Activated naive CD8-positive, alpha-beta T cell (primary cell): ENCODE measurements at regions not wholly inside any gene's neighbourhood (a gene's known extent, or its start where the extent isn't known, plus 50 kb on each side); places are given as distances from the start of the nearest gene placed in this dataset.
"Not testable (repeated sequence)": the region's sequence is repeated elsewhere in the genome, so short reads cannot be mapped to it uniquely, and the experiment has no call there.

Experiments
- H3K27ac Mint-ChIP-seq: one replicate; pipeline ENCODE4 v1.8.0; 2021; ENCODE audit warnings: mixed read lengths
- H3K27me3 Mint-ChIP-seq: one replicate; pipeline ENCODE4 v1.8.0; 2021; ENCODE audit warnings: mixed read lengths
- H3K36me3 Mint-ChIP-seq: one replicate; pipeline ENCODE4 v1.8.0; 2021; ENCODE audit warnings: mixed read lengths
- H3K4me1 Mint-ChIP-seq: one replicate; pipeline ENCODE4 v1.8.0; 2021; ENCODE audit warnings: low read depth, mixed read lengths
- H3K4me3 Mint-ChIP-seq: one replicate; pipeline ENCODE4 v1.8.0; 2021; ENCODE audit warnings: mild to moderate bottlenecking, mixed read lengths
- H3K9me3 Mint-ChIP-seq: one replicate; pipeline ENCODE4 v1.8.0; 2021; ENCODE audit warnings: low read depth, mixed read lengths

- Mint-ChIP-seq H3K4me1 (no peaks in the 10 kb centered on the region), H3K36me3 (no peaks in the 10 kb centered on the region), H3K9me3 (no peaks in the 10 kb centered on the region), H3K4me3 (no peak overlapping the region), H3K27ac (no peak overlapping the region), H3K27me3 (no peaks in the 10 kb centered on the region)
These were observed 232.4 kb downstream of the SLITRK5 start for GRCh38 chr13:87903553-87903952.

- H3K27ac Mint-ChIP-seq = no peak overlapping the region
- peaks cover 4% of the 10 kb centered on the region for H3K9me3 Mint-ChIP-seq
- no peaks in the 10 kb centered on the region for H3K36me3 Mint-ChIP-seq
- no peak overlapping the region for H3K4me3 Mint-ChIP-seq
- no peaks in the 10 kb centered on the region for H3K27me3 Mint-ChIP-seq
- no peaks in the 10 kb centered on the region for H3K4me1 Mint-ChIP-seq
These were observed 235.2 kb downstream of the SLITRK5 start for GRCh38 chr13:87906411-87906810.

GRCh38 chr13:87907202-87907601 lies 236.0 kb downstream of the SLITRK5 start:
- Mint-ChIP-seq H3K9me3 (peaks cover 4% of the 10 kb centered on the region), H3K4me1 (no peaks in the 10 kb centered on the region), H3K27ac (no peak overlapping the region), H3K4me3 (no peak overlapping the region), H3K27me3 (no peaks in the 10 kb centered on the region), H3K36me3 (no peaks in the 10 kb centered on the region)

- no peaks in the 10 kb centered on the region for H3K4me1 Mint-ChIP-seq
- H3K27ac Mint-ChIP-seq = no peak overlapping the region
- H3K9me3 Mint-ChIP-seq = no peaks in the 10 kb centered on the region
- H3K36me3 Mint-ChIP-seq = no peaks in the 10 kb centered on the region
- no peaks in the 10 kb centered on the region for H3K27me3 Mint-ChIP-seq
- no peak overlapping the region for H3K4me3 Mint-ChIP-seq
These were observed 248.8 kb downstream of the SLITRK5 start for GRCh38 chr13:87919956-87920355.

- Mint-ChIP-seq H3K36me3 (no peaks in the 10 kb centered on the region), H3K27ac (no peak overlapping the region), H3K4me3 (no peak overlapping the region), H3K9me3 (no peaks in the 10 kb centered on the region), H3K27me3 (no peaks in the 10 kb centered on the region), H3K4me1 (no peaks in the 10 kb centered on the region)
These were observed 252.6 kb downstream of the SLITRK5 start for GRCh38 chr13:87923753-87924152.

- H3K27ac Mint-ChIP-seq = no peak overlapping the region
- H3K27me3 Mint-ChIP-seq = no peaks in the 10 kb centered on the region
- H3K36me3 Mint-ChIP-seq = no peaks in the 10 kb centered on the region
- H3K4me3 Mint-ChIP-seq = no peak overlapping the region
- no peaks in the 10 kb centered on the region for H3K4me1 Mint-ChIP-seq
- H3K9me3 Mint-ChIP-seq = no peaks in the 10 kb centered on the region
These were observed 253.8 kb downstream of the SLITRK5 start for GRCh38 chr13:87925006-87925405.

GRCh38 chr13:87940776-87941175 lies 269.6 kb downstream of the SLITRK5 start:
- Mint-ChIP-seq H3K4me3 (no peak overlapping the region), H3K36me3 (no peaks in the 10 kb centered on the region), H3K27me3 (no peaks in the 10 kb centered on the region), H3K27ac (no peak overlapping the region), H3K9me3 (peaks cover 6% of the 10 kb centered on the region), H3K4me1 (no peaks in the 10 kb centered on the region)

GRCh38 chr13:87941226-87941625 lies 270.1 kb downstream of the SLITRK5 start:
- Mint-ChIP-seq H3K9me3 (peaks cover 6% of the 10 kb centered on the region), H3K4me3 (no peak overlapping the region), H3K36me3 (no peaks in the 10 kb centered on the region), H3K27me3 (no peaks in the 10 kb centered on the region), H3K4me1 (no peaks in the 10 kb centered on the region), H3K27ac (no peak overlapping the region)

- no peaks in the 10 kb centered on the region for H3K36me3 Mint-ChIP-seq
- no peak overlapping the region for H3K4me3 Mint-ChIP-seq
- no peaks in the 10 kb centered on the region for H3K27me3 Mint-ChIP-seq
- H3K9me3 Mint-ChIP-seq = peaks cover 6% of the 10 kb centered on the region
- H3K4me1 Mint-ChIP-seq = no peaks in the 10 kb centered on the region
- no peak overlapping the region for H3K27ac Mint-ChIP-seq
These were observed 271.0 kb downstream of the SLITRK5 start for GRCh38 chr13:87942205-87942604.

- peaks cover 6% of the 10 kb centered on the region for H3K9me3 Mint-ChIP-seq
- no peaks in the 10 kb centered on the region for H3K27me3 Mint-ChIP-seq
- no peaks in the 10 kb centered on the region for H3K4me1 Mint-ChIP-seq
- no peak overlapping the region for H3K4me3 Mint-ChIP-seq
- H3K36me3 Mint-ChIP-seq = no peaks in the 10 kb centered on the region
- no peak overlapping the region for H3K27ac Mint-ChIP-seq
These were observed 272.9 kb downstream of the SLITRK5 start for GRCh38 chr13:87944038-87944437.

GRCh38 chr13:87952377-87952776 lies 281.2 kb downstream of the SLITRK5 start:
- Mint-ChIP-seq H3K27me3 (no peaks in the 10 kb centered on the region), H3K4me3 (no peak overlapping the region), H3K4me1 (no peaks in the 10 kb centered on the region), H3K36me3 (no peaks in the 10 kb centered on the region), H3K9me3 (no peaks in the 10 kb centered on the region), H3K27ac (no peak overlapping the region)

- Mint-ChIP-seq H3K4me1 (no peaks in the 10 kb centered on the region), H3K27ac (no peak overlapping the region), H3K9me3 (no peaks in the 10 kb centered on the region), H3K4me3 (no peak overlapping the region), H3K27me3 (no peaks in the 10 kb centered on the region), H3K36me3 (no peaks in the 10 kb centered on the region)
These were observed 282.2 kb downstream of the SLITRK5 start for GRCh38 chr13:87953381-87953780.

GRCh38 chr13:87954091-87954490 lies 282.9 kb downstream of the SLITRK5 start:
- Mint-ChIP-seq H3K27ac (no peak overlapping the region), H3K36me3 (no peaks in the 10 kb centered on the region), H3K9me3 (no peaks in the 10 kb centered on the region), H3K27me3 (no peaks in the 10 kb centered on the region), H3K4me1 (no peaks in the 10 kb centered on the region), H3K4me3 (no peak overlapping the region)

GRCh38 chr13:87961546-87961945 lies 290.4 kb downstream of the SLITRK5 start:
- Mint-ChIP-seq H3K9me3 (no peaks in the 10 kb centered on the region), H3K36me3 (no peaks in the 10 kb centered on the region), H3K27me3 (peaks cover 2% of the 10 kb centered on the region), H3K4me3 (no peak overlapping the region), H3K27ac (no peak overlapping the region), H3K4me1 (no peaks in the 10 kb centered on the region)

- H3K27ac Mint-ChIP-seq = no peak overlapping the region
- no peaks in the 10 kb centered on the region for H3K9me3 Mint-ChIP-seq
- no peak overlapping the region for H3K4me3 Mint-ChIP-seq
- no peaks in the 10 kb centered on the region for H3K4me1 Mint-ChIP-seq
- no peaks in the 10 kb centered on the region for H3K36me3 Mint-ChIP-seq
- H3K27me3 Mint-ChIP-seq = no peaks in the 10 kb centered on the region
These were observed 301.4 kb downstream of the SLITRK5 start for GRCh38 chr13:87972568-87972967.

- H3K36me3 Mint-ChIP-seq = no peaks in the 10 kb centered on the region
- no peak overlapping the region for H3K4me3 Mint-ChIP-seq
- no peaks in the 10 kb centered on the region for H3K4me1 Mint-ChIP-seq
- H3K9me3 Mint-ChIP-seq = no peaks in the 10 kb centered on the region
- H3K27me3 Mint-ChIP-seq = no peaks in the 10 kb centered on the region
- no peak overlapping the region for H3K27ac Mint-ChIP-seq
These were observed 303.9 kb downstream of the SLITRK5 start for GRCh38 chr13:87975035-87975434.

GRCh38 chr13:87976650-87977049 lies 305.5 kb downstream of the SLITRK5 start:
- H3K4me1 Mint-ChIP-seq, H3K4me3 Mint-ChIP-seq, H3K27ac Mint-ChIP-seq, H3K36me3 Mint-ChIP-seq, H3K9me3 Mint-ChIP-seq, H3K27me3 Mint-ChIP-seq: not testable (repeated sequence)
